Upper lobe of left lung (tissue), 6 donors: ENCODE measurements at regions not wholly inside any gene's neighbourhood (a gene's known extent, or its start where the extent isn't known, plus 50 kb on each side); places are given as distances from the start of the nearest gene placed in this dataset.

Experiments used
- ATAC-seq, 2 donors: fragments of 200-7000 bp; cut with Tn5 transposase; one replicate each; pipeline ENCODE4 v1.9.1; 2022; ENCODE audit warnings: mild to moderate bottlenecking in 2 of 2, moderate library complexity in 2 of 2; ENCODE audit not compliant: low FRiP score in 2 of 2
- DNase-seq, 2 donors: peaks; one replicate each; pipeline ENCODE4 v3.0.0-alpha.2; 2019 to 2020
- H3K27ac ChIP-seq, 4 donors: fragments of 200-600 bp; sonication (generic); one replicate each; pipeline ENCODE4 v1.5.1; 2016 to 2019
- H3K27me3 ChIP-seq, 4 donors: fragments of 200-600 bp; sonication (generic); one replicate each; pipeline ENCODE4 v1.5.1; 2017 to 2019
- H3K36me3 ChIP-seq, 4 donors: fragments of 200-600 bp; sonication (generic); one replicate each; pipeline ENCODE4 v1.5.1; 2016 to 2019
- H3K4me1 ChIP-seq, 4 donors: fragments of 200-600 bp; sonication (generic); one replicate each; pipeline ENCODE4 v1.5.1; 2018 to 2019
- H3K4me3 ChIP-seq, 4 donors: fragments of 200-600 bp; sonication (generic); one replicate each; pipeline ENCODE4 v1.5.1; 2017 to 2019; ENCODE audit warnings: mild to moderate bottlenecking in 2 of 4, moderate library complexity in 1 of 4
- H3K9me3 ChIP-seq, 4 donors: fragments of 200-600 bp; sonication (generic); one replicate each; pipeline ENCODE4 v1.5.1; 2018 to 2019
- EP300 ChIP-seq, 4 donors: sonication (generic); formaldehyde crosslinking; IDR thresholded peaks; one replicate each; pipeline ENCODE4 v1.5.1; 2017; ENCODE audit warnings: antibody characterized with exemption in 4 of 4, control low read depth in 2 of 4
- POLR2A ChIP-seq, 4 donors: fragments of 450-650 bp; IDR thresholded peaks; one replicate each; pipeline ENCODE4 v1.5.1; 2016 to 2017; ENCODE audit warnings: antibody characterized with exemption in 4 of 4, mild to moderate bottlenecking in 2 of 4
- POLR2AphosphoS5 ChIP-seq, 2 donors: sonication (generic); formaldehyde crosslinking; IDR thresholded peaks; one replicate each; pipeline ENCODE4 v1.5.1; 2017; ENCODE audit warnings: antibody characterized with exemption in 2 of 2
- WGBS, 2 donors: methylation state at CpG; one replicate each; pipeline ENCODE4 v1.1.5; 2017 to 2018; 5-methylcytosine and 5-hydroxymethylcytosine counted together
- TF ChIP-seq, protein P1 (sequence below), 6 experiments: fragments of 450-650 bp in 4 of 6; fragments of 200-600 bp in 2 of 6; sonication (generic) in 2 of 6; IDR thresholded peaks; one replicate each; pipeline ENCODE4 v1.5.1; 2016 to 2019; ENCODE audit warnings: antibody characterized with exemption in 6 of 6
- donor health status: DM: no; HTN: no; CAD: no; lungs with moderate emphysema.
- donor health status: DM: no; HTN: yes; CAD: no; lungs with severe emphysema.

DNA sequence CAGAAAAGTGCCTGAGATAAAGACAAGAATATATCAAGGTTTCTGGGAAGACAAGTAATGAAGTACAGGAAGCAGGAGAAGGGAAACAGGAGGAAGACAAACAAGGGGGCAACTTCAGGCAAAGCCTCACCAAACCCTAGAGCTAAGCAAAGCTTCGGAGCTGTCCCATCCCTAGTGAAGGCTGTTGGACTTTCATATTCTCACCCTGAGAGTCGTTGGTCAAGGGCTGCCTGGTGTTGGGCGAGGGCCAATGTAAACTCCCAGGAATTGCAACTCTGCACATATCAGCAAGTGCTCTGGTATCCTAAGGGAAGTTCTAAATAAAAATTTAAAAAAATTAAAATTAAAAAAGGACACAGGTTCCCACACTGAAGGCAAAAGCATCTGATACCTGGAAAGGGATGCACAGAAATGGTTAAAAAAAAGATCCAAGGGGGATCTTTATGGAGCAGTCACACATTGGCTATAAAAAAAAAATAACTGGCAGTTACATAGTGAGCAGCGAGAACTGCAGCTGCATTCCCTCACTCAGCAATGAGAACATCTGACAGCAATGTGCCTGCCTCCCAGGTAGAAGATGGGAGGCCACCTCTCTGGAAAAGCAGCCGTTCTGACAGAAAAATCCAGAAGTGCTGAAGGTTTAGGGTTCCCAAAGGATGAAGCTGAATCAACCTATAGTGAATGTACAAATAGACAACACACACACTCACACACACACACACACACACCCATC lies 304.7 kb downstream of the WDR11 start:
- peak in 1 of 2 donors; percentile 72 for DNase-seq

DNA sequence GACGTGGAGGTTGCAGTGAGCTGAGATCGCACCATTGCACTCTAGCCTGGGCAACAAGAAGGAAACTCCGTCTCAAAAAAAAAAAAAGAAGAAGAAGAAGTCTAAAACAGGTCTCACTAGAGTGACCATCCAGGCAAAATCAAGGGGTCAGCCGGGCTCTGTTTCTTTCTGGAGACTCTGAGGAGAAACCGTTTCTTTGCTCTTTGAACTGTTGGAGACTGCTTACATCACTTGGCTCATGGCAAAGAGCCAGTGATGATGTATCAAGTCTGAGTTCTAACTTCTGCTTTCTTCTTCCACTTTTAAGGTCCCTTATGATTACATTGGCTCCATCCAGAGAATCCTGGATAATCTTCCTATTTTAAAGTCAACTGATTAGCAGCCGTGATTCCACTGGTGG lies 306.8 kb downstream of the WDR11 start:
- Histone ChIP-seq H3K27ac (no peak overlapping the region), H3K4me3 (no peak overlapping the region), H3K36me3 (no peaks in the 10 kb centered on the region), H3K27me3 (no peaks in the 10 kb centered on the region), H3K4me1 (peaks cover 0 to 11% (median 2%) of the 10 kb centered on the region in 4 donors), H3K9me3 (peaks cover 0 to 3% (median 0%) of the 10 kb centered on the region in 4 donors)
- 42 to 53% methylated on average over 5 of the region's 6 CpGs for WGBS, 2 donors
- ATAC-seq (peak in 1 of 2 donors; percentile 82), DNase-seq (peak in 1 of 2 donors; percentile 56)
- no peak for TF ChIP-seq POLR2A (IDR thresholded peaks at IDR 0.05)
- TF ChIP-seq EP300 (IDR thresholded peaks at IDR 0.05): no peak
- TF ChIP-seq, protein P1, sequence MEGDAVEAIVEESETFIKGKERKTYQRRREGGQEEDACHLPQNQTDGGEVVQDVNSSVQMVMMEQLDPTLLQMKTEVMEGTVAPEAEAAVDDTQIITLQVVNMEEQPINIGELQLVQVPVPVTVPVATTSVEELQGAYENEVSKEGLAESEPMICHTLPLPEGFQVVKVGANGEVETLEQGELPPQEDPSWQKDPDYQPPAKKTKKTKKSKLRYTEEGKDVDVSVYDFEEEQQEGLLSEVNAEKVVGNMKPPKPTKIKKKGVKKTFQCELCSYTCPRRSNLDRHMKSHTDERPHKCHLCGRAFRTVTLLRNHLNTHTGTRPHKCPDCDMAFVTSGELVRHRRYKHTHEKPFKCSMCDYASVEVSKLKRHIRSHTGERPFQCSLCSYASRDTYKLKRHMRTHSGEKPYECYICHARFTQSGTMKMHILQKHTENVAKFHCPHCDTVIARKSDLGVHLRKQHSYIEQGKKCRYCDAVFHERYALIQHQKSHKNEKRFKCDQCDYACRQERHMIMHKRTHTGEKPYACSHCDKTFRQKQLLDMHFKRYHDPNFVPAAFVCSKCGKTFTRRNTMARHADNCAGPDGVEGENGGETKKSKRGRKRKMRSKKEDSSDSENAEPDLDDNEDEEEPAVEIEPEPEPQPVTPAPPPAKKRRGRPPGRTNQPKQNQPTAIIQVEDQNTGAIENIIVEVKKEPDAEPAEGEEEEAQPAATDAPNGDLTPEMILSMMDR (IDR thresholded peaks at IDR 0.05): no peak
- TF ChIP-seq POLR2AphosphoS5 (IDR thresholded peaks at IDR 0.05): no peak

More for the DNA sequence above, 304.7 kb downstream of the WDR11 start:
- Histone ChIP-seq H3K27ac (no peak overlapping the region), H3K36me3 (no peaks in the 10 kb centered on the region), H3K4me1 (peaks cover 0 to 11% (median 2%) of the 10 kb centered on the region in 4 donors), H3K9me3 (peaks cover 0 to 3% (median 0%) of the 10 kb centered on the region in 4 donors), H3K4me3 (no peak overlapping the region), H3K27me3 (no peaks in the 10 kb centered on the region)
- TF ChIP-seq, protein P1 (IDR thresholded peaks at IDR 0.05): no peak
- TF ChIP-seq POLR2A (IDR thresholded peaks at IDR 0.05) (no peak), POLR2AphosphoS5 (IDR thresholded peaks at IDR 0.05) (no peak), EP300 (IDR thresholded peaks at IDR 0.05) (no peak)
- ATAC-seq: peak in 1 of 2 donors; percentile 32
- WGBS, 2 donors: 27 to 49% methylated on average over 5 of the region's 5 CpGs

DNA sequence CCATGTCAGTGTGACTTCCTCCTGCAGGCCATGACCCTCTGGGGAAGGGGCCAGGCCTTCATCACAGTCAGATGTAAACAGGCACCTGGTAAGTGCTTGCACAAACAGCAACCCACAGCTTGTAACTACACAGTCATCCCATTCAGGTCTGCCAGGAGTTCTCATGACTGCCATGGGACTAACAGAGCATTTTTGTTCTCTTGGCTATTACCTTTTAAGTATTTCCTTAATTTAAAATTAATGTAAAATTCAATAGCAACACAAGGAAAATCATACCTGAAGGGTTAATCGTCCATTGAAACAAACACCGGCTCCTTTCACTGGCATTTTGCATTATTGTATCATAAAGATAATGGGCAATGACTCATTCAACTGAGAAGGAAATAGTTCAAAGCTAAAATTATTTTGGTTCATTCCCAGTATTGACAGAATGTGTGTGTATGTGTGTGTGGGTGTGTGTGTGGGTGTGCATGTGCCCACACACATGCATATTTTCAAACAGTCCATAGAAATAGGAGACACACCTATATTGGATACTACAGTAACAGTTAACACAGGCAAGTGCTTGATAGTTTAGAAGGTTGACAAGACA lies 307.9 kb downstream of the WDR11 start:
- TF ChIP-seq POLR2AphosphoS5 (IDR thresholded peaks at IDR 0.05) (no peak), POLR2A (IDR thresholded peaks at IDR 0.05) (no peak), EP300 (IDR thresholded peaks at IDR 0.05) (no peak)
- TF ChIP-seq, protein P1 (IDR thresholded peaks at IDR 0.05): no peak
- Histone ChIP-seq H3K4me3 (no peak overlapping the region), H3K9me3 (peaks cover 0 to 3% (median 0%) of the 10 kb centered on the region in 4 donors), H3K27me3 (no peaks in the 10 kb centered on the region), H3K36me3 (no peaks in the 10 kb centered on the region), H3K4me1 (peaks cover 0 to 11% (median 2%) of the 10 kb centered on the region in 4 donors), H3K27ac (no peak overlapping the region)
- DNase-seq: peak in 1 of 2 donors; percentile 44
- WGBS, 2 donors: 52 to 57% methylated on average over 2 of the region's 2 CpGs
- ATAC-seq: peak in 1 of 2 donors; percentile 63

DNA sequence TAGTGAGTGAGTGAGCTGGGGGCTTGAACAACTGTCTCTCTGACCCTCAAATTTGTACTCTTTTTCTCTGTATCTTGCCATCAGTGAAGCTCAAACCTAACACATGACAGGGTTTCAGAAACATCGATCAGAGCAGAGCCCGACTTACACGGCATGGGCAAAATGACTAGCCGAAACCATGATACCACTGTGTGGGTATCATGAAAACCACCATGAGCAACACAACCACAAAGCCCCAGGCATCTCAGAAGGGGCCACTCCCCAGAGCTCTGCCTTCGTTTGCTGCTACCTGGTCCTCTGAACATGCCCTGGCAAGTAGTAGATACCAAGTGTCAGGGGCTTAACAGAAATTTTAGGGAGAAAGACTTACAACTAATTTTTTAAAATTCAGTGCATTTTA lies 308.5 kb downstream of the WDR11 start:
- H3K27ac ChIP-seq: no peak overlapping the region
- ATAC-seq (no peak), DNase-seq (no peak)
- peaks cover 0 to 11% (median 2%) of the 10 kb centered on the region in 4 donors for H3K4me1 ChIP-seq
- H3K36me3 ChIP-seq: no peaks in the 10 kb centered on the region
- no peaks in the 10 kb centered on the region for H3K27me3 ChIP-seq
- peaks cover 0 to 3% (median 0%) of the 10 kb centered on the region in 4 donors for H3K9me3 ChIP-seq
- WGBS, 2 donors: 87 to 96% methylated on average over 5 of the region's 5 CpGs
- H3K4me3 ChIP-seq: no peak overlapping the region
- TF ChIP-seq POLR2A (IDR thresholded peaks at IDR 0.05): no peak

DNA sequence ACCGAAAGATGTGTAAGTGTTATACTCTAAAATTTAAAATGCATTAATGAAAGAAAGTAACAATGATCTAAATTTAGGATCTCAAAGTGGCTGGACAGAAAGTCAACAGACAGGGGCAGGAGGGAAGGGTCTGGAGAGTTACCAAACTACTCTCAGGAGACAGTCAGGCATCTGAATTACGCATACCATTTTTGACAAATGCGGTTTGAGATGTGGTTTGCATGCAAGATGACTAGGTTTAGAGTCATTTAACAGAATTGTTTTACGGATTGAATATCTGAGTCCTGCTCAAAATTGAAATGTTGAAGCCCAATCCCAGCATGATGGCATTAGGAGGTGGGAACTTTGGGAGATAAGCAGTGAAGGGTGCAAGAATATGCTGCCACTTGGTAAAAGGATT lies 314.1 kb downstream of the WDR11 start:
- TF ChIP-seq, protein P1 (IDR thresholded peaks at IDR 0.05): no peak
- TF ChIP-seq POLR2A (IDR thresholded peaks at IDR 0.05) (no peak), EP300 (IDR thresholded peaks at IDR 0.05) (no peak), POLR2AphosphoS5 (IDR thresholded peaks at IDR 0.05) (no peak)
- Histone ChIP-seq H3K36me3 (no peaks in the 10 kb centered on the region), H3K4me1 (peaks cover 0 to 11% (median 0%) of the 10 kb centered on the region in 4 donors), H3K27ac (no peak overlapping the region), H3K4me3 (no peak overlapping the region), H3K27me3 (no peaks in the 10 kb centered on the region), H3K9me3 (no peaks in the 10 kb centered on the region)
- ATAC-seq (no peak), DNase-seq (no peak)
- 84 to 96% methylated on average over 4 of the region's 4 CpGs for WGBS, 2 donors
